ENCODE measurements at regions not wholly inside any gene's neighbourhood (a gene's known extent, or its start where the extent isn't known, plus 50 kb on each side); places are given as distances from the start of the nearest gene placed in this dataset.

DNA sequence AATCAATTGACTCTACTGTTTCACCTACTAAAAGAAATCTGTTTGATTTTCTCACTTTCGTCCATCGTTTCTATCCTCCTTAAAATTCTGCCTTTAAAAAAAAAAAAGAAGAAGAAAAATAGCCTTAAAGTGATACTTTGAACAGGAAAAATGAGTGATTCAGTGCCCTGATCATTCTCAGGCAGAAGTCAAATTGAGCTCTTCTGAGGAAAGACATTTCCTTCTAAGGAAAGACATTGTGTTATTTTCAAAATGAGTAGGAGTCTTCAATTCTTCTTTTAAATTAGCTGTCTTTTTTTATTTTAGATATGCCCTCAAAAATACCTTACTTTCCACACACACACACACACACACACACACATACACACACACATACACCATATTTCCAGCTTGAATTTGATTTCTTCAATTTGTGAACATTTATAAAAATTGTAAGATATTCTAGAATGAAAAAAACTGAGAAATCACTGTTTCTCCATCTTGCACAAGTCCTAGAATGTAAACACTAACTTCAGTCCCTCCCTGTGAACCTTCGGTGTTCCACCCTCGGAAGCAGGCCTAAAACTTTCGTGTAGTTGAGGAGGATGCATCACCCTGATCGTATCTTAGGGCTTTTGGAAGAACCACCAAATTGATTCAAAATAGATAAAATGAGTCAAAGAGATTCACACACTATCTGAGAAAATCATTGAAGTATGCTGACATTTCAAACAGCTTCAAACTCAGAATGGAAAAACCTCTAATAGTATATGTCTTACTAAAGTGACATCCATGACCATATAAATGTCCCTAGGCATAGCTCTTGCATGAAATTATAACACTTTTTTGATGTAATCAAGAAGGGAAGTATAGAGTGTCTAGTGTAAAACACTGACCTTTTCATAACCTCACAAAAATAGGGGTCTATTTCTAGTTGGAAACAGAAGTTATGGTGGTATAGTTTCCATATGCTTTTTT lies 270.8 kb downstream of the GATA3 start:
- TF ChIP-seq CTCF (IDR thresholded peaks at IDR 0.05) = no peak
- no peak for TF ChIP-seq POLR2A (IDR thresholded peaks at IDR 0.05)
- TF ChIP-seq POLR2AphosphoS5 (IDR thresholded peaks at IDR 0.05) = no peak
